Activated CD8-positive, alpha-beta memory T cell treated with anti-CD3 and anti-CD28 coated beads, Interleukin-2, amount 50 U/mL, for 48 hours (primary cell): ENCODE measurements at regions not wholly inside any gene's neighbourhood (a gene's known extent, or its start where the extent isn't known, plus 50 kb on each side); places are given as distances from the start of the nearest gene placed in this dataset.

ENCODE experiments used
- DNase-seq: peaks from one replicate; pipeline ENCODE4 v3.0.0-alpha.2; 2020

DNA sequence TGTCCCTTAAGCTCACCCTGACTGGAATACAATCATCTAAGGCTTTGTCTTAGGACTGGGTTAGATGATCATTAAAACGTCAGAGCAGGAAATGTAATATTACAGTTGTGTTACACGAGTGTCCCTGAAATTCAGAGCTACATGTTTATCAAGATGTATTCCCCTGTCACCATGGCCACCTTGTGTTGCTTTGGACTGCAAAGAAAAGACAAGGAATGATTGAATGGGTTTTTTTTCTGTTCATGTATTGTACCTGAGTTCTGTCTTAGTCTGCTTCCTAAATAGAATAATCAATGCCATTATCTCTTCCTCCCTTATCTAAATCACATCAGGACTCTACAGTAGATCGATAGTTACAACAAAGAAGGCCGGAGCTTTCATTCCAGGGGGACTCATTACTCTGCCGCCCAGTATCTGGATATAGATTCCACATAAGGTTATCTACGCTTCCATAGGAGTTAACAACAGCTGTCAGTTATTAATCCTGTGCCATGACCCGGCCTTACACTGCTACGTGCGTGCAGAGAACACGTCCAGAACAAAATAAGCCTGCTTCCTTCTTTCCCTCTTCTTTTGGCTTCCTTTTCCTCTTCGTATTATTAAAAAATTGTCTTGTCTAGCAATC lies 274.1 kb upstream of the SASH1 start:
- DNase-seq, result no peak

DNA sequence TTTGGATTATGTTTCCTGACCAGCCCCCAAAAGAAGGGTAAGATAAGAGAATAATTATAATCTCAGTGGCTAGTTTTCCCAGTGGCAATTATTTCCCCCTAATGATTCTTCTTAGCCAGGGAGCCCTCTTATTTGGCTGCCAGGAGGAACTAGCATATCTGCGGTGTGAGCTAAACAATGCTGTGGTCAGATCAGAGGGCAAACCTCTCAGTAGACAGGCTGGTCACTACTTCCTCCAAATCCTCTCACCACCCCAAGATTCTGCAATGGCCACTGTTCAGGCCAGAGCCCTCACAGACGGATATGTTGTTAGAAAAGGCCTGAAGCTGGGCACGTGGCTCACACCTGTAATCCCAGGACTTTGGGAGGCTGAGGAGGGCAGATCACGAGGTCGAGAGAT lies 273.4 kb upstream of the SASH1 start:
- no peak for DNase-seq

DNA sequence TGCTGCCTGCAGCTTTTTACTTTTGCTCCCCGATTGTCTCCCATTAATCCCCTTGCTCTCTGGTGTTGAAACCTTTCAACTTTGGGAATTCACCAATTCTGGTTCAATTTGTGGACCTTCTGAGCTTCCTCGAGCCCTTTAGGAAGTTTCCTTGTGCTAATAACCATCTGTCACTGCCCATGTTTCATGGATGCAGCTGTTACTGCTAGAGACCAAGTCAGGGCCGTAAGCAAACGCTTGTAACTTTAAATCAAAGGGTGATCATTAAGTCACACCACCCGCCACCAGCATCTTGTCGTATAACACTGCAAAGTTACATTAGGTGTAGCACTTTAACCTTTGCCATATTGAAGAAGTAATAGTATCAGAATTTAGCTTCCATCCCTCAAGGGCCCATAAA lies 268.3 kb upstream of the SASH1 start:
- no peak for DNase-seq

DNA sequence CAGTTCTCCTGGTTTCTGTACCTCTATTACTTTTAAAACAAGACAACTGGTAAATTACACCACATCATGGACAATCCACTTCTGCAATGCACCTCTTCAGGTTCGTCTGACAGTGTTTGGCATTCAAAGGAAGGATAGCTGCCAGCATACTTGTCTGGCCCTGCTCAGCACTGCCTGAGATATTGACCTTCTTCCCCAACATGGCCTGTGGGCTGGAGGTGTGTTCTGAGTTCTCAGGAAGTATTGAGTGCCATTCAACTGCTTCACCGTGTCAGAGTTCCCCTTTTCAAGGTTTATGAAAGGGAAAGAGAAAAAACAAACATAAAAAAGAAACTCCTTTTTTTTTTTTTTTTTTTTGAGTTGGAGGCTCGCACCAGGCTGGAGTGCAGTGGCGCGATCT lies 267.9 kb upstream of the SASH1 start:
- DNase-seq, result no peak

DNA sequence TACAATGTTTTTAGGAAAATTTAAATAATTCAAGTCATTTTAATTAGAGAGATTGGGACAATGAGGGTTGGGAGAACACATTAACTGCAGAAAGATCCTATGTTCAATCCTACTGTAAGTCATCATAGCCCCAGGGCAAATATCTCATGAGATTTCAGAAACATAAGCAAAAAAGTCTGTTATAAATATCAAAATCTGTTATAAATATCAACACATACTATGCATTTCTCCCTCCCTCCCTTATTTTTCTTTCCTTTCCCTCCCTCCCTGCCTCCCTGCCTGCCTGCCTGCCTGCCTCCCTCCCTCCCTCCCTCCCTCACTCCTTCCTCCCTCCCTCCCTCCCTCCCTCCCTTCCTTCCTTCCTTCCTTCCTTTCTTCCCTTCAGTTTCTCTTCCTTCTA lies 267.3 kb upstream of the SASH1 start:
- DNase-seq, result no peak

DNA sequence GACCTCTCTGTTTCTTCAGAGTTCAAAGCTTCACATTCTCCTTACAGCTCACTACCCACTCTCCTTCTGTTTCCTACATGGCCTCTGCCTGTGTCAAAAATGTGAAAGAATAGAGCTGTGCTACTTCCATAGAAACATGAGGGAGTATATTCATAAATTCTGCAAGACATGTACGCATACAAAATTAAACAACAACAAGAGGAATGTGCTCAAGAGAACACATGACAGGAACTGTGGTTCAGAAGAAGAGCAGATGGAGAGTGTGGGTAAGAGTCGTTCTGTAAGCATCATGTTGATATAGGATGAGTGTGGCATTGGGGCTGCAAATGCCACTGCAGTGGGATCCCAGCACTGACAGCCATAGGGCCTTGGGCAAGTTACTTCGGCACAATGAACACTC lies 266.6 kb upstream of the SASH1 start:
- DNase-seq, result no peak

DNA sequence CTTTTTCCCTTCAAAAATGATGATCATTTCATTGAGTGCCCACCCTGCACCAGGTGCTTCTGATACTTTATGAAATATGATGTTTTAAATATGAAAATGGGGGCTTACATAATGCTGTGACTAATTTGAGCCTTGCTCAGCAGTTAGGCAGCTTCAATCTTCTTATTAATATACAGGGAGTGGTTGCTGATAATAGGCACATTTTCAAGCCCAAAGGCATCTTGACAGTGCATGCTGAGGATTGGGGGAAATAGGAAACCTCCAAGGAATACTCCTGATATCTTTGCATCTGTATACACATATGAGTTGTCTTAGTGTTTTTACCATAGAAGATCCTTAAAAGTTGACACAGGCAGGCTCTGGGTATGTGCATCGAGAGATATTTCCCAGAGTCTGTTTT lies 262.3 kb upstream of the SASH1 start:
- no peak for DNase-seq

DNA sequence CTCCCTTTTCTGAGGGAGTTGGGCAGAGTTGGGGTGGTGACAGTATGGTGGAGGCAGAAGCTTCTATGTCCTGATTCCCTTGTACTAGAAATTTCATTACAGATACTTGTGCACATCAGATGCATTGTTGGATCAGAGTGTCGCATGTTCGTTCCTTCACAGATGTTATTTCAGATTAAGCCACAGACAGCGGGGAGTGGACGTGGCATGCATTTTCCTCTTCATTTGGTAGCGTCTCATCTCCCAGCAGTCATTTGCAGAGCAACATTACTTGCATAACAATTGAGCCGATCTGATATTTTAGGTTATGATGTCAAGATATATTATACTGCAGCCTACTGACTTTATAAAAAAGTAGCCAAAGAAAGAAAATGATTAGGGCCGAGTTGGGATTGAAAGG lies 261.6 kb upstream of the SASH1 start:
- DNase-seq, result no peak

DNA sequence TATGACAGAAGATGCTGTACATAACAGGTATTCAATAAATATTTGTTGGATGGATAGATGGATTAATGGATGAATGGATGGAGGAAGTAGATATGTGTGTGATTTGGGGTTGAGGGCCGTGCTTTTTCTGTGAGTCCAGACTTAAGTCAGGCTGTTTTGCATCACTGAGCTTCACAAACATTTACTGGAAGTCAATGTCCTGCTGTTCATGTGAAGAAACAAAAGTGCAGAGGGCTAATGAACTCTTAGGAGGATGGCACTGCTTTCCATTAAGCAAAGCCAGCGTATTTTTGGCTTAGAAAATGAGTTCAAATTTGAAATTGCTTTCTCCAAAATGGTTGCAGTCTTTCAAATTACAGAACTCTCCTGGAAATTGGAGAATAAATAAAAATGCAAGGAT lies 260.6 kb upstream of the SASH1 start:
- no peak for DNase-seq

DNA sequence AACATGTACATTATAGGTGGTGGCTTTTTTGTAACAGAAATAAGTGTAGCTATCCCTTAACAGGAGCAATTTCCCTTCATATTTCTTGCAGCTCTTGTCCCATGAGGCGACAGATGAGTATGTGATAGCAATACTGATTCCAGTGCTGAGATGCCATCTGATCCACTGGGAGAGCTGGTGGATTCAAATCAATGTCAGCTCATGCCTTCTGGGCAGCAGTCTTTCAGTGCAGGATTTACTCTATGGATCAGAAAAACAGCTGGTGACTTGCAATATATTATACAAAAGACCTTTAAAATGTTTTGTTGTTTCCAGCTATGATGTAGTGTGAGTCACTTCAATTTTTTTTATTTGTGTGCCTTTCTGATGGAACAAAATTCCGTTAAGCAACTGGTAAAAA lies 259.9 kb upstream of the SASH1 start:
- no peak for DNase-seq

DNA sequence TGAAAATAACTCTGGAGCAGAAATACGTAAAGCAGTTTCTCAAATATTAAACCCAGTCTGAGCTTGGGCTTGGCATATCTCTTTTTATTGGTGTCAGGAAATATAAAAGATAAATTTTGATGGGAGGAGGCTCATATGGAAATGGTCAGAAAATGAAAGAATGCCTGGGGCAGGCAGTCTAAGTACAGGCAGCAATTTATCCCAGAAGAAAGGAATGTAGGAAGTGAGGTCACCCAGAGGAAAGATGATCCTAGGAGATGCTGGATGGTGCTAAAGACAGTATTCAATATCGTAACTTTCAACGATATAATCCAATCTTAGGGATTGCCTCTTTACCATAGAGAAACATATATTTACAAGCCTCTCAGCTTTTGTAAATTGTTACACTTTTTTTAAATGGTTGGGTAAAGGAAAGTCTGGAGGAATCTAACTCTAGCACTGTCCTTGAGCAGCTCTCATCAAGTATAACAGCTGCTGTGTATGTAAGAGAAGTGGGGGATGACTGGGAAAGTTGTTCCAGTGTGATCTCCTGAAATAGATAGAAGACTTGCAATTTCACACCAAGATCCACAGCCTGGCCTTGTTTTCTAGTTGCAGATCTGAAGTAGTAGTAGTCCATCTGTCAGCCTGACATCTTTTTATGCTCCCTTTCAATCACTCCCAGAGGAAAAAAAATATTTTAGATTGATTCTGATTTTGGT lies 256.9 kb upstream of the SASH1 start:
- DNase-seq, result no peak

DNA sequence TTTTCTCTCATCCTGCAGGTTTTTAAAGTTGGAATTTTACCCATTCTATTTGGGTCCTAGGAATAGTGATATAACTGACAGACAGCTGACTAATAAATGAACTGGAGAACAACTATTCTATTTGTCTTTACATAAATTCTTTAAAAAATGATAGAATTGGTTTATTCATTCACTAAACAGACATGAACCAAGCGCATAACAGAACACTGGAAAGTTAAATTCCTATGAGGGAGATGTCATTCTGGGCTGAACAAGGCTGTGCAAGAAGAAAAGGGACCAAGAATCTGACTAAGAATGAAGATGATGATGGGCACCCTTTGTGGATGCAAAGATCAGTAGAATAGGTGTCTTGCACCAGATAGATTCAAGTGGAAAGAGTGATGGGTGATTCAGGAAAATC lies 256.3 kb upstream of the SASH1 start:
- no peak for DNase-seq

DNA sequence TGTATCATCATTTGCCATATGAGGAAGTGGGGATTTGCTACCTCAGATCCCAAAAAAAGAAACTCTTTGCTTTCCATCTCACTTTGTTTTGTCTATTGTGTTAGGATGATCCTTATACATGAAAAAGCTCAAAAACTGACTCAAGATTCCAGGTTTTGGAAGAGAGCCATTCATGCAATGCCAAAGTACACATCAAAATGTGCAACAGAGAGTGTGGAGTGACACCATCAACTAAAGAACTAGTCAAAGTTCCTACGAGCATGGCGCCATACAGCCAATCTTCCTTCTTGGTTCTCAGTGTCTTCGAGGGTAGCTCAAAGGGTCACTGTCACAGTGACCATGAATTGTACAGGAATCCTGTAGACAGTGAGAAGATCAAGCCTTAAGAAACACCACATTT lies 255.8 kb upstream of the SASH1 start:
- no peak for DNase-seq

DNA sequence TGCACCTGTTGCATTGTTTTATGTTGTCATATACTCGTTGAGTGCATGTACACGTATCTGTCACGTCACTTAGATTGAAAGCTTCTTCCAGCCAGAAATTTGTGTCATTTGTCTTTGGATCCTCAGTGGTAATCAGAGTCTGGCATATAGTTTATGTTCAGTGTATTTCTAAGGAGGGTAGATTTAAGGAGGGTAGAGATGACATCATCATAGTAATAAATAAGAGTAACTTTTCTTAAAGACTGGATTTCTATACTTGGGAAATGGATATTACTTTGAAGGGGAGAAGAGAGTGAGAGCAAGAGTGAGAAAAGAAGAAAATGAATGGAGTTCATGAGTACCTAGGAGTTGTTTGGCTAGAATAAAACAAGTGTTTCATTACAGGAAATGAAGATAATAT lies 255.0 kb upstream of the SASH1 start:
- DNase-seq, result no peak

DNA sequence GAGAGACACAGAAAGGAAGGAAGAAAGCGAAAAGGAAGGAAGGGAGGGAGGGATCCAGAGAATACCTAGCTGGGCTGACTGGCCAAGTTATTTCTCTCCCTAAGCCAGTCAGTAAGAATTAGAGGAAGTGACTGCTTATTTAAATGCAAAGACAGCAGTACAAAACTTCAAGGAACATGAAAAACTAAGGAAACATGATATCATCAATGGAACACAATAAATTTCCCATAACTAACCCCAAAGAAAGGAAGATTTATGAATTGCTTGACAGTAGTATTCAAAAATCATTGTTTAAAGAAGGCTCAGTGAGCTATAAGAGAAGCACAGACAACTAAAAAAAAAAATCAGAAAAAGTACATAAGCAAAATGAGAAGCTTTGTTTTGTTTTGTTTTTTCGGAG lies 252.3 kb upstream of the SASH1 start:
- DNase-seq, result no peak

DNA sequence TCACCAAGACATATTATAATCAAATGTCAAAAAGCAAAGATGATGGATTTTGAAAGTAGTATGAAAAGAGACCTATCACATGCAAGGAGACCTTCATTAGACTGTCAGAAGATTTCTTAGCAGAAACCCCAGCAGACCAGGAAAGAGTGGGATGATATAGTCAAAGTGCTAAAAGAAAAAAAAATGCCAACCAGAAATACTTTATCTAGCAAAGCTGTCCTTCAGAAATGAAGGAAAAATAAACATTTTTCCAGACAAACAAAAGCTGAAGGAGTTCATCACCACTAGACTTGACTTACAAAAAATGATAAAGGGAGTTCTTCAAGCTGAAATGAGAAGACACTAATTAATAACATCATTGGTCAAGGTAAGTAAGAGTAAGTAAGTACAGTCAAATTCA lies 251.2 kb upstream of the SASH1 start:
- no peak for DNase-seq

DNA sequence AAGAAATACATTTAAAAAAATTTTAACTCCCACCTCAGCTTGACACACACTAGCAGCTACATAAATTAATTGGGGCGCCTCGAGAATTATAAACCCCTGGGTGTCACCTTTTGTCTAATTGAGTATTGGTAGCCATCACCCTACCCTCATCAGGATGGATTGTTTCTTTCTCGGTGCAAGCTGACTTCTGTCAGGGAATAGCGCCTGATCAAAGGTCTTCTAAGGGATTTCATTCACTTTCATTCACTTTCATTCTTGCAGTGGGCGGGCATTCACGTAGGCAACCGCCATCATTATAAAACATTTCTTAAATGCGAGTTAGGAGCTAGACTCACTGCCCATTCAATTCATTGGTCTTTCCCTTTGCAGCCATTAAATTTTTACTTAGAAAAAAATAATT lies 239.2 kb upstream of the SASH1 start:
- no peak for DNase-seq

DNA sequence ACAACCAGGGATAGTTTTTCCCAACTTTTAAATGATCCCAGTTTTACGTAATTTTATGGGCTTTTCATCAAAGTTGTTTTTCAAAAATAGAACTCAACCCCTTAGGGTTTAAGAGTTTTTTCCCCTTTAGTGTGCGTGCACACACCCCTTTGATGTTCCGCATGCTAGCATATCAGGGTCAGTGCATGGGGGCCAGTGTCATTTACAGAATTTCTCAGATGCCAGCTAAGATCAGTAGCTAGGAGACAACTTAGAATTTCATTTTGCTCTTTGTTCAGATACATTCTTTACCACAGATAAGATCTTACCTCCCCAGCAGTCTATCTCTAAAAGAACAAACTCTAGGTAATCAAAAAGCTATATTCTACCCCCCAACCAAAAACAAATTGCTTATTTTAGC lies 238.5 kb upstream of the SASH1 start:
- DNase-seq, result no peak

DNA sequence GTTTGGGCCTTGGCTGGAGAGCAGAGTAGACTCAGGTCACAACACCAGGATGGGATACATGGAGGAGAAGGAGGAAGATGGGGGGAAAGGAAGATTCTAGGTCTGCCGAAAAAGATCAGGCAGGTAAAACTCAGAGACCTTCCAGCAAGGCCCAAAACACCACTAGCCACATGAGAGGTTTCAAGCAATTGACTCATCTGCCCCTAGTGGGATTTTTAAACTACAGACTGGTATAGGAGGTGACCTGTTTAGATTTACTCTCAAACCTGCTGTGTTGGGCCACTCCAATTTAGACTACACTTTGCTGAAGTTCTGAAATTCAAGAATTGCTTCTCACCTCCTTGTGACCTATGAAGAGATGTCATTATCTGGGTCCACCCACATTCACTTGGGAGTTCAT lies 236.9 kb upstream of the SASH1 start:
- DNase-seq, result no peak

DNA sequence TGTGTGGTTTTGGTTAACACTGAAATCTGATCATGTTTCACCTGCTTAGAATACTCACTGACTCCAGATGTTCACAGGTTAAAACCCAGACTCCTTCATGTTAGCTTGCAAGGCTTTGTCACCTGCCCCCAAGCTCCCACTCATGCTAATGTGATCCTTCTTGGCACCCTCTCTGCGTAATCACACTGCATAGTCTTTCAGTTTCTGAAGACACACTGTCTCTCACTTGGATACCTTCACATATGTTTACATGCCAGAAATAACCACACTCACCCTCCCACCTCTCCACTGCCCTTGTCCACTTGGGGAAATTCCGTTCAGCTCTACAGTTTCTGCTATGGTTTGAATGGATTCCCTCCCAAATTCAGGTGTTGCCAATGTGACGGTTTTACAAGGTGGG lies 234.7 kb upstream of the SASH1 start:
- no peak for DNase-seq

DNA sequence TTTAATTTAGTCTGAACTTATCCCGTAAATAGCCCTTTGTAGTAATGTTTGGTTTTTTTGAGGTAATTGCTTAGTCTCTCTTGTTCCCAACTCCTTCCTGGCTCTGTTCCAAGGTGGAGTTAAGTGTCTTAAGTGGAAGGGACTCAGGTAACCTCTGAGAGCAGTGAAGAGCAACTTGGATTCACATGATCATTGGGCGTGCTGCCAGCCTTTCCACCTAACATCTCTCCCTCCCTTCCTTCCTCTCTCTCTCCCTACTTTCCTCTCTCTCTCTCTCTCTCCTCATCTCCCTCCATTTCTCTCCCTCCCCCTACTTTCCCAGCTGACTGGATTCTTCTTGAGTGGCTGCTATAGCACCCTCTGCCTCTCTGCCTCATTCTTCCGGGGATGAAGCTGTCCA lies 232.9 kb upstream of the SASH1 start:
- no peak for DNase-seq

DNA sequence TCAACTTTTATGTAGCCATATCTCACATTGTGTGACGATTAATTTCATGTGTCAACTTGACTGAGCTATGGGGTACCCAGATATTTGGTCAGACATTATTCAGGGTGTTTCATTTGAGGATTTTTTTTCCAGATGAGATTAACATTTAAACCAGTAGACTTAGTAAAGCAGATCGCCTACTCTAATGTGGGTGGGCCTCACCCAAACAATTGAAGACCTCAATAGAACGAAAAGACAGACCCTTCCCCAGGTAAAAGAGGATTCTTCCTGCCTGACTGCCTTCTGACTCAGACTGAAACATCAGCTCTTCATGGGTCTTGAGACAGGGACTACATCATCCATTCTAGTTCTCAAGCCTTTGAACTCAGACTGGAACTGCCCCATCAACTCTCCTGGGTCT lies 231.7 kb upstream of the SASH1 start:
- no peak for DNase-seq

DNA sequence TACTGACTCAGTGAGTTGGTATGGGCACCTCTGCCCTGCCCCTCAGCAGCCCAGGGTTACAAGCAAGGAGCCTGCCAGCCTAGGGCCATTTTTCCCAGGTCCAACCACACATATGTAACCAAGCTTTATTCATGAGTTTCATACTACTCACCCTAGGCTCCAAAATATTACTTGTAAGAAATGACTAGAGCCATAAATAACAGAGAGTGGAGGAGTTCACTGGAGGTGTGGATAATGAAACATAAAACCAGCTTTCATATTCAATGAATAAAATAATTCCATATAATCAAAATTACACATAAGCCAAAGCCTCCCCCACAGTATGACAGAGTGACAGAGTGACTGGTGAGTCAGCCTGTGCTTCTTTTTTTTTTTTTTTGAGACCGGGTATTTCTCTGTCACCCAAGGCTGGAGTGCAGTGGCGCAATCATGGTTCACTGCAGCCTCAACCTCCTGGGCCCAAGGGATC lies 229.8 kb upstream of the SASH1 start:
- DNase-seq, result no peak

DNA sequence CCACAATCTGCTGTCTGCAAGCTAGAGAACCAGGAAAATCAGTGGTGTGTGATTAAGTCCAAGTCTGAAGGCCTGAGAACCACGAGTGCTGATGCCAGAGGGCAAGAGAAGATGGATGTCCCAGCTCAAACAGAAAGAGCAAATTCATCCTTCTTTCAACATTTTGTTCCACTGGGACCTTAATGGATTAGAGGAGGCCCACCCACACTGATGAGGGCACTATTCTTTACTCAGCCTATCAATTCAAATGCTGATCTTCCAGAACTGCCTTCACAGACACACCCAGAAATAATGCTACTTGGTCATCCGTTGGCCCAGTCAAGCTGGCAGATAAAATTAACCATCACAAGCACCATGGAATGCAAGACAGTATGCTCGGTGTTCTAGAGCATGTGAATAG lies 226.6 kb upstream of the SASH1 start:
- DNase-seq, result no peak

DNA sequence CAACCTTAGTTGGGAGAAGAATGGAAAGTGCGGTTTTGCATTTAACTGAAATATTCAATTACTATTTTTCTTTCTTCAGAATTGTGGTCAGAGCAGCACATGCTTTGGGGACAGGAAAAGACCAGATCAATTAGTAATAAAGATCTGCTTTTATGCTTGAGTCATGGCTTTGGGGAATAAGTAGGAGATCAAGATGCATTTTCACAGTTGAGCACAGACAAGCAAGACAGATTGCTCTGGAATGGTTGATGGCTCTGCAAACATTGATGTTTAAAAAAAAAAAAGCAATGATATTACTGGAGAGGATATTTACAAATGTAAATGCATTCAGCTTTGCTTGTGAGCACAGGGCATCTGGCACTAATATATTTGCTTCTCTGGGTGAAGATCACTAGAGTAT lies 224.4 kb upstream of the SASH1 start:
- DNase-seq, result no peak
